GM12878 (cell line): ENCODE measurements at regions not wholly inside any gene's neighbourhood (a gene's known extent, or its start where the extent isn't known, plus 50 kb on each side); places are given as distances from the start of the nearest gene placed in this dataset.

Experiments used
- ATAC-seq: fragments of 200-7000 bp; cut with Tn5 transposase; 3 replicates; pipeline ENCODE4 v1.9.1; 2020; ENCODE audit warnings: mild to moderate bottlenecking, moderate library complexity
- BruUV-seq: library from RNA; stranded (reverse); fragments of 400-500 nt; replicated peaks from 2 replicates; lab custom pipeline; 2021; lab: Mats Ljungman, UMichigan
- CTCF ChIA-PET: fragments of 300-600 bp; sonication (Branson Sonifier 250); formaldehyde crosslinking; extraction: SDS; loops from one replicate; lab custom pipeline; 2021; ENCODE audit warnings: inconsistent platforms; lab: Yijun Ruan, JAX
- POLR2A ChIA-PET: fragments of 350-600 bp; formaldehyde crosslinking; extraction: SDS; loops from one replicate; lab custom pipeline; 2021; ENCODE audit warnings: inconsistent platforms; lab: Charles Lee
- RAD21 ChIA-PET: fragments of 300-600 bp; sonication (Branson Sonifier 250); formaldehyde crosslinking; loops from one replicate; lab custom pipeline; 2023; ENCODE audit warnings: antibody characterized with exemption; ENCODE audit not compliant: unreplicated experiment; lab: Charles Lee
- SMC1A ChIA-PET: fragments of 300-600 bp; sonication (Branson Sonifier 250); formaldehyde crosslinking; loops from one replicate; lab custom pipeline; 2023; ENCODE audit not compliant: unreplicated experiment, uncharacterized antibody; lab: Charles Lee
- DNase-seq: peaks from one replicate; pipeline ENCODE4 v3.0.0-alpha.2; 2011; ENCODE audit warnings: low read depth, low spot score
- FAIRE-seq: peaks from 3 replicates; lab custom pipeline; 2011; peaks lifted over from hg19 to GRCh38; lab: Jason Lieb, UNC
- H2AFZ ChIP-seq: 2 replicates; pipeline ENCODE4 v1.6.0; 2011; ENCODE audit warnings: low read depth, low read length, control low read depth; ENCODE audit not compliant: control insufficient read depth
- H3K27ac ChIP-seq: 2 replicates; pipeline ENCODE4 v1.5.1; 2011; ENCODE audit warnings: control low read depth; ENCODE audit not compliant: control insufficient read depth, insufficient read depth
- H3K27me3 ChIP-seq, 2 experiments: replicated peaks in 1 of 2; 2 replicates each; pipeline versions ENCODE4 v1.6.0 to v1.6.1; 2011; ENCODE audit warnings: low read length in 1 of 2; ENCODE audit not compliant: control insufficient read depth in 2 of 2, insufficient read depth in 2 of 2
- H3K36me3 ChIP-seq, 2 experiments: 2 replicates each; pipeline ENCODE4 v1.5.1; 2011; ENCODE audit warnings: low read length in 1 of 2; ENCODE audit not compliant: control insufficient read depth in 2 of 2, insufficient read depth in 2 of 2
- H3K4me1 ChIP-seq: 2 replicates; pipeline ENCODE4 v1.6.1; 2011; ENCODE audit warnings: mild to moderate bottlenecking, low read length, moderate library complexity, mixed read lengths; ENCODE audit not compliant: control insufficient read depth, insufficient read depth
- H3K4me2 ChIP-seq: 2 replicates; pipeline ENCODE4 v1.6.0; 2011; ENCODE audit warnings: control low read depth; ENCODE audit not compliant: control insufficient read depth, insufficient read depth
- H3K4me3 ChIP-seq: fragments of 200-600 bp; sonication (generic); 2 replicates; pipeline ENCODE4 v1.5.1; 2016
- H3K79me2 ChIP-seq: 2 replicates; pipeline ENCODE4 v1.6.0; 2011; ENCODE audit warnings: low read length; ENCODE audit not compliant: control insufficient read depth, insufficient read depth
- H3K9ac ChIP-seq: 2 replicates; pipeline ENCODE4 v1.8.0; 2011; ENCODE audit warnings: low read length, control low read depth, mixed read lengths; ENCODE audit not compliant: control insufficient read depth, insufficient read depth
- H3K9me3 ChIP-seq: replicated peaks from 3 replicates; pipeline ENCODE4 v1.5.1; 2011; ENCODE audit warnings: mild to moderate bottlenecking, low read length; ENCODE audit not compliant: control insufficient read depth, insufficient read depth
- H4K20me1 ChIP-seq: 2 replicates; pipeline ENCODE4 v1.6.0; 2011; ENCODE audit not compliant: control insufficient read depth, insufficient read depth
- BMI1 ChIP-seq: fragments of 450-650 bp; IDR thresholded peaks from 2 replicates; pipeline ENCODE4 v1.6.1; 2016; ENCODE audit warnings: mild to moderate bottlenecking, moderate library complexity, borderline replicate concordance
- CEBPZ ChIP-seq: fragments of 150-350 bp; IDR thresholded peaks from 2 replicates; pipeline ENCODE4 v1.6.1; 2016; ENCODE audit warnings: low read depth, low read length
- CREM ChIP-seq: IDR thresholded peaks from 2 replicates; pipeline ENCODE4 v1.6.1; 2014; ENCODE audit warnings: antibody characterized with exemption, low read depth
- ETV6 ChIP-seq, 2 experiments: fragments of 450-650 bp in 1 of 2; IDR thresholded peaks in 1 of 2; conservative IDR thresholded peaks in 1 of 2; 2 replicates each; pipeline ENCODE4 v1.6.1; 2014; ENCODE audit warnings: antibody characterized with exemption in 1 of 2, borderline replicate concordance in 1 of 2, low read depth in 1 of 2, mild to moderate bottlenecking in 1 of 2, moderate library complexity in 1 of 2
- MTA3 ChIP-seq: IDR thresholded peaks from 2 replicates; pipeline ENCODE4 v1.6.1; 2012; ENCODE audit warnings: low read length, inconsistent platforms, borderline replicate concordance
- MXI1 ChIP-seq: fragments of 150-350 bp; IDR thresholded peaks from 2 replicates; pipeline ENCODE4 v1.6.1; 2011; ENCODE audit warnings: low read depth, mild to moderate bottlenecking, inconsistent platforms, low read length, improper control_type of control experiment
- RAD51 ChIP-seq: fragments of 450-650 bp; IDR thresholded peaks from 2 replicates; pipeline ENCODE4 v1.6.1; 2016; ENCODE audit warnings: moderate library complexity, mild to moderate bottlenecking, inconsistent platforms
- ZNF384 ChIP-seq: IDR thresholded peaks from 2 replicates; pipeline ENCODE4 v1.6.1; 2012; ENCODE audit warnings: low read depth, mild to moderate bottlenecking, low read length, improper control_type of control experiment, borderline replicate concordance
- ZZZ3 ChIP-seq: IDR thresholded peaks from 2 replicates; pipeline ENCODE4 v1.6.1; 2011; ENCODE audit warnings: low read depth; ENCODE audit not compliant: control insufficient read depth, insufficient read length
- WGBS: methylation state at CpG from one replicate; pipeline ENCODE4 v1.1.6; 2016; ENCODE audit warnings: low lambda C conversion rate; ENCODE audit not compliant: insufficient replicate concordance, insufficient coverage; ENCODE audit errors: missing lambda C conversion rate; 5-methylcytosine and 5-hydroxymethylcytosine counted together
- in situ Hi-C: fragments of 300-500 bp; cut with MboI; formaldehyde crosslinking; loops from 9 replicates; pipeline ENCODE4 v1.14.3; 2018; ENCODE audit warnings: mixed read lengths
- intact Hi-C: fragments of 100-400 bp; cut with micrococcal nuclease; formaldehyde crosslinking; loops from one replicate; pipeline ENCODE4 v1.14.2; 2022; ENCODE audit not compliant: unreplicated experiment
- TF ChIP-seq, protein P1 (sequence below): fragments of 450-650 bp; IDR thresholded peaks from 2 replicates; pipeline ENCODE4 v1.6.1; 2017; ENCODE audit warnings: mild to moderate bottlenecking
- TF ChIP-seq, protein P2 (sequence below): fragments of 450-650 bp; formaldehyde crosslinking; IDR thresholded peaks from 2 replicates; pipeline ENCODE4 v1.5.0; 2022; ENCODE audit warnings: mild to moderate bottlenecking, missing genetic modification characterization
- TF ChIP-seq, protein P3 (sequence below): IDR thresholded peaks from 2 replicates; pipeline ENCODE4 v1.6.1; 2012; ENCODE audit warnings: low read depth, low read length, improper control_type of control experiment
- TF ChIP-seq, protein P4 (sequence below): fragments of 450-650 bp; IDR thresholded peaks from 2 replicates; pipeline ENCODE4 v1.6.1; 2017; ENCODE audit warnings: low read depth, mild to moderate bottlenecking, moderate library complexity

- BruUV-seq, result no TSS peak
- FAIRE-seq (no peak), ATAC-seq (no peak)
- RAD21 ChIA-PET, result no interaction called here
- Histone ChIP-seq H3K9me3 (no peaks in the 10 kb centered on the region), H3K4me1 (no peaks in the 10 kb centered on the region), H4K20me1 (no peaks in the 10 kb centered on the region), H3K27me3 (no peaks in the 10 kb centered on the region), H3K36me3 (no peaks in the 10 kb centered on the region), H3K4me2 (no peak overlapping the region), H3K9ac (no peak overlapping the region), H3K27ac (no peak overlapping the region), H3K4me3 (no peak overlapping the region), H3K79me2 (no peaks in the 10 kb centered on the region), H2AFZ (no peak overlapping the region)
- CTCF ChIA-PET, result no interaction called here
- SMC1A ChIA-PET, result no interaction called here
- in situ Hi-C loops (no loop called here), intact Hi-C loops (no loop called here)
- 45% methylated on average over 2 of the region's 2 CpGs for WGBS
- TF ChIP-seq, protein P1, sequence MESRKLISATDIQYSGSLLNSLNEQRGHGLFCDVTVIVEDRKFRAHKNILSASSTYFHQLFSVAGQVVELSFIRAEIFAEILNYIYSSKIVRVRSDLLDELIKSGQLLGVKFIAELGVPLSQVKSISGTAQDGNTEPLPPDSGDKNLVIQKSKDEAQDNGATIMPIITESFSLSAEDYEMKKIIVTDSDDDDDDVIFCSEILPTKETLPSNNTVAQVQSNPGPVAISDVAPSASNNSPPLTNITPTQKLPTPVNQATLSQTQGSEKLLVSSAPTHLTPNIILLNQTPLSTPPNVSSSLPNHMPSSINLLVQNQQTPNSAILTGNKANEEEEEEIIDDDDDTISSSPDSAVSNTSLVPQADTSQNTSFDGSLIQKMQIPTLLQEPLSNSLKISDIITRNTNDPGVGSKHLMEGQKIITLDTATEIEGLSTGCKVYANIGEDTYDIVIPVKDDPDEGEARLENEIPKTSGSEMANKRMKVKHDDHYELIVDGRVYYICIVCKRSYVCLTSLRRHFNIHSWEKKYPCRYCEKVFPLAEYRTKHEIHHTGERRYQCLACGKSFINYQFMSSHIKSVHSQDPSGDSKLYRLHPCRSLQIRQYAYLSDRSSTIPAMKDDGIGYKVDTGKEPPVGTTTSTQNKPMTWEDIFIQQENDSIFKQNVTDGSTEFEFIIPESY, result no peak
- TF ChIP-seq, protein P2, sequence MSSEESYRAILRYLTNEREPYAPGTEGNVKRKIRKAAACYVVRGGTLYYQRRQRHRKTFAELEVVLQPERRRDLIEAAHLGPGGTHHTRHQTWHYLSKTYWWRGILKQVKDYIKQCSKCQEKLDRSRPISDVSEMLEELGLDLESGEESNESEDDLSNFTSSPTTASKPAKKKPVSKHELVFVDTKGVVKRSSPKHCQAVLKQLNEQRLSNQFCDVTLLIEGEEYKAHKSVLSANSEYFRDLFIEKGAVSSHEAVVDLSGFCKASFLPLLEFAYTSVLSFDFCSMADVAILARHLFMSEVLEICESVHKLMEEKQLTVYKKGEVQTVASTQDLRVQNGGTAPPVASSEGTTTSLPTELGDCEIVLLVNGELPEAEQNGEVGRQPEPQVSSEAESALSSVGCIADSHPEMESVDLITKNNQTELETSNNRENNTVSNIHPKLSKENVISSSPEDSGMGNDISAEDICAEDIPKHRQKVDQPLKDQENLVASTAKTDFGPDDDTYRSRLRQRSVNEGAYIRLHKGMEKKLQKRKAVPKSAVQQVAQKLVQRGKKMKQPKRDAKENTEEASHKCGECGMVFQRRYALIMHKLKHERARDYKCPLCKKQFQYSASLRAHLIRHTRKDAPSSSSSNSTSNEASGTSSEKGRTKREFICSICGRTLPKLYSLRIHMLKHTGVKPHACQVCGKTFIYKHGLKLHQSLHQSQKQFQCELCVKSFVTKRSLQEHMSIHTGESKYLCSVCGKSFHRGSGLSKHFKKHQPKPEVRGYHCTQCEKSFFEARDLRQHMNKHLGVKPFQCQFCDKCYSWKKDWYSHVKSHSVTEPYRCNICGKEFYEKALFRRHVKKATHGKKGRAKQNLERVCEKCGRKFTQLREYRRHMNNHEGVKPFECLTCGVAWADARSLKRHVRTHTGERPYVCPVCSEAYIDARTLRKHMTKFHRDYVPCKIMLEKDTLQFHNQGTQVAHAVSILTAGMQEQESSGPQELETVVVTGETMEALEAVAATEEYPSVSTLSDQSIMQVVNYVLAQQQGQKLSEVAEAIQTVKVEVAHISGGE, result no peak
- TF ChIP-seq MTA3 (no peak), ZZZ3 (no peak), CREM (no peak), RAD51 (no peak), BMI1 (no peak), MXI1 (no peak), CEBPZ (no peak), ETV6 (conservative IDR thresholded peaks at IDR 0.05 in 1 of 2, IDR thresholded peaks at IDR 0.05 in 1 of 2; ENCODE audit: borderline replicate concordance in 1 of 2, low read depth in 1 of 2) (no peak), ZNF384 (no peak)
- TF ChIP-seq, protein P3, sequence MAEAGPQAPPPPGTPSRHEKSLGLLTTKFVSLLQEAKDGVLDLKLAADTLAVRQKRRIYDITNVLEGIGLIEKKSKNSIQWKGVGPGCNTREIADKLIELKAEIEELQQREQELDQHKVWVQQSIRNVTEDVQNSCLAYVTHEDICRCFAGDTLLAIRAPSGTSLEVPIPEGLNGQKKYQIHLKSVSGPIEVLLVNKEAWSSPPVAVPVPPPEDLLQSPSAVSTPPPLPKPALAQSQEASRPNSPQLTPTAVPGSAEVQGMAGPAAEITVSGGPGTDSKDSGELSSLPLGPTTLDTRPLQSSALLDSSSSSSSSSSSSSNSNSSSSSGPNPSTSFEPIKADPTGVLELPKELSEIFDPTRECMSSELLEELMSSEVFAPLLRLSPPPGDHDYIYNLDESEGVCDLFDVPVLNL, result no peak
- TF ChIP-seq, protein P4, sequence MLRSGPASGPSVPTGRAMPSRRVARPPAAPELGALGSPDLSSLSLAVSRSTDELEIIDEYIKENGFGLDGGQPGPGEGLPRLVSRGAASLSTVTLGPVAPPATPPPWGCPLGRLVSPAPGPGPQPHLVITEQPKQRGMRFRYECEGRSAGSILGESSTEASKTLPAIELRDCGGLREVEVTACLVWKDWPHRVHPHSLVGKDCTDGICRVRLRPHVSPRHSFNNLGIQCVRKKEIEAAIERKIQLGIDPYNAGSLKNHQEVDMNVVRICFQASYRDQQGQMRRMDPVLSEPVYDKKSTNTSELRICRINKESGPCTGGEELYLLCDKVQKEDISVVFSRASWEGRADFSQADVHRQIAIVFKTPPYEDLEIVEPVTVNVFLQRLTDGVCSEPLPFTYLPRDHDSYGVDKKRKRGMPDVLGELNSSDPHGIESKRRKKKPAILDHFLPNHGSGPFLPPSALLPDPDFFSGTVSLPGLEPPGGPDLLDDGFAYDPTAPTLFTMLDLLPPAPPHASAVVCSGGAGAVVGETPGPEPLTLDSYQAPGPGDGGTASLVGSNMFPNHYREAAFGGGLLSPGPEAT, result no peak
- TF ChIP-seq, all 136 proteins: peak for 0
- POLR2A ChIA-PET, result no interaction called here
- no peak for DNase-seq
These were observed 716.2 kb upstream of the VRK2 start for GRCh38 chr2:57330447-57330846.
